H1 (cell line): ENCODE measurements at regions not wholly inside any gene's neighbourhood (a gene's known extent, or its start where the extent isn't known, plus 50 kb on each side); places are given as distances from the start of the nearest gene placed in this dataset.

Source experiments
- SP1 ChIP-seq: IDR thresholded peaks from 2 replicates; pipeline ENCODE4 v1.6.1; 2011; ENCODE audit warnings: low read depth, low read length
- SUZ12 ChIP-seq: fragments of 200-600 bp; sonication (generic); IDR thresholded peaks from 2 replicates; pipeline ENCODE4 v1.6.1; 2012; ENCODE audit warnings: mild to moderate bottlenecking, inconsistent platforms, low read length, moderate library complexity, mixed read lengths
- TF ChIP-seq, protein P1 (sequence below): IDR thresholded peaks from 2 replicates; pipeline ENCODE4 v1.6.1; 2012; ENCODE audit warnings: inconsistent platforms

DNA sequence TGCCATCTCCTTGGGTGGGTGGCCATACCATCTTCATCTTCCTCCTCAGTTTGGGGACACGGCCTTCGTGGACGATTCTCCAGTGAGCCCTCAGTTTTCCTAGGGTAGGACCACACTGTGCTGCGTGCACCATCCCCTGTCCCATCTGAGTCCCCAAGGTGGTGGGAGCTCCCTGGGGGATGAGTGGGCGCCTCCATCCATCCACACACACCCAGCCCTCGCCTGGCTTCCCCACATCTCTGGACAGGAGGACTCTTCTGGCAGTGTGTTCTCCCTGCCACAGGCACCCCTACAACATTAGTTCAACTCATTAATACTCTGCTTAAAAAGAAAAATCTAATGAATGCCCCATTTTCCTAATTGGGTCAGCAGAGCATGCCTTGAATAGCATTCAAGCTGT lies 408.5 kb downstream of the SHANK2 start (continued):
- TF ChIP-seq SP1 (no peak), SUZ12 (no peak)
- TF ChIP-seq, protein P1, sequence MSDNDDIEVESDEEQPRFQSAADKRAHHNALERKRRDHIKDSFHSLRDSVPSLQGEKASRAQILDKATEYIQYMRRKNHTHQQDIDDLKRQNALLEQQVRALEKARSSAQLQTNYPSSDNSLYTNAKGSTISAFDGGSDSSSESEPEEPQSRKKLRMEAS, result no peak
